DND-41 (cell line): ENCODE measurements at regions not wholly inside any gene's neighbourhood (a gene's known extent, or its start where the extent isn't known, plus 50 kb on each side); places are given as distances from the start of the nearest gene placed in this dataset.
"Not testable (repeated sequence)": the region's sequence is repeated elsewhere in the genome, so short reads cannot be mapped to it uniquely, and the experiment has no call there.

Source experiments
- ATAC-seq: fragments of 200-7000 bp; cut with Tn5 transposase; 3 replicates; pipeline ENCODE4 v1.9.1; 2021; ENCODE audit warnings: low read depth; ENCODE audit not compliant: insufficient read depth
- DNase-seq: peaks from one replicate; pipeline ENCODE4 v3.0.0-alpha.2; 2020
- H2AFZ ChIP-seq: 2 replicates; pipeline ENCODE4 v1.6.0; 2012; ENCODE audit warnings: low read depth, low read length
- H3K27ac ChIP-seq: 2 replicates; pipeline ENCODE4 v1.5.1; 2012; ENCODE audit warnings: low read length, inconsistent platforms
- H3K27me3 ChIP-seq: fragments of 200-600 bp; sonication (generic); 2 replicates; pipeline ENCODE4 v1.6.0; 2012; ENCODE audit warnings: low read length, mild to moderate bottlenecking, inconsistent platforms; ENCODE audit not compliant: insufficient read depth, poor library complexity
- H3K36me3 ChIP-seq: 2 replicates; pipeline ENCODE4 v1.5.1; 2012; ENCODE audit warnings: low read length, inconsistent platforms; ENCODE audit not compliant: insufficient read depth
- H3K4me1 ChIP-seq: 2 replicates; pipeline ENCODE4 v1.5.1; 2012; ENCODE audit warnings: mild to moderate bottlenecking, low read length; ENCODE audit not compliant: insufficient read depth
- H3K4me2 ChIP-seq: 2 replicates; pipeline ENCODE4 v1.6.0; 2012; ENCODE audit warnings: mild to moderate bottlenecking, moderate library complexity, low read length, inconsistent platforms; ENCODE audit not compliant: insufficient read depth
- H3K4me3 ChIP-seq, 2 experiments: fragments of 200-600 bp in 1 of 2; shearing (Covaris generic) in 1 of 2; 2 replicates each; pipeline ENCODE4 v1.5.1; 2012 to 2016; ENCODE audit warnings: inconsistent platforms in 2 of 2, low read length in 2 of 2, mild to moderate bottlenecking in 2 of 2, low read depth in 1 of 2, moderate library complexity in 1 of 2
- H3K79me2 ChIP-seq: 2 replicates; pipeline ENCODE4 v1.6.0; 2012; ENCODE audit warnings: low read length, inconsistent platforms; ENCODE audit not compliant: insufficient read depth
- H3K9ac ChIP-seq: 2 replicates; pipeline ENCODE4 v1.6.0; 2012; ENCODE audit warnings: low read depth, mild to moderate bottlenecking, inconsistent platforms, low read length, moderate library complexity
- H3K9me3 ChIP-seq: 2 replicates; pipeline ENCODE4 v1.5.1; 2012; ENCODE audit warnings: low read length, moderate library complexity, mild to moderate bottlenecking, inconsistent platforms; ENCODE audit not compliant: insufficient read depth, severe bottlenecking
- H4K20me1 ChIP-seq: 2 replicates; pipeline ENCODE4 v1.6.0; 2012; ENCODE audit warnings: low read length; ENCODE audit not compliant: insufficient read depth

DNA sequence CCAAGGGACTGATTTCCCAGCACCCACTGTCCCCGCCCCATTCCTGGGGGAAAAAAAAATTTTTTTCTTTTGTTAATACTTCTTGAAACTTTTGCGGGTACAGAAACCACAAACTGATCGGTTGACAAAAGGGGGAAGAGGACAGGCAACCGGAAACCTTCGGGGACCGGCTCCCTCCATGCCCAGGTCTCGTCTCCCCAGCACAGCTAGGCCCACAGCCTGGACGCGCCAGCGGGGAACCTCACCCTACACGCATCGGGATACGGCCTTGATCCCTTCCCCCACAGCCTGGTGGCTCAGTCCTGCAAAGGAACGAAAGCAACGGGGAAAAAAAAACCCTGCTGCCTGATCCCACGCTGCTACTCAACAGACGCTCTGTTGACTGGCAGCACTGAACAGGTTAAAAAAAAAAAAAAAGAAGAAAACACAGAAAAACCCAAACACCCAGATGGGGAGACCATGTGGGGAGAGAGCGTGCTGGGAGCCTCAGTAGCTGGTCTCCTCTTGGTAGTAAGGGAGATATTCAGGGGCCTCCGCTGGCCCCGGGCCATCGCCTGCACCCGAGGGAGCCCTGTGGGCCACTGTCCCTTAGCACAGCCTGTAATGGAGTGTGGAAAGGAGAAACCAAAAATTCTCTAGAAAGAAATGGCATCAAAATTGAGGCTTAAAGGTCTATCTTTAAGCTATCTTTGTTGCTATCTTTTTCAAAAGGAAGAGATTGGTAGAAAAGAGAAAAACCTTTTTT, 185.7 kb downstream of the POTEC start:
- H2AFZ ChIP-seq, H4K20me1 ChIP-seq, H3K4me3 ChIP-seq, H3K36me3 ChIP-seq, H3K9ac ChIP-seq, H3K4me2 ChIP-seq, H3K79me2 ChIP-seq, H3K27ac ChIP-seq, DNase-seq, H3K9me3 ChIP-seq, H3K4me1 ChIP-seq, ATAC-seq, H3K27me3 ChIP-seq: not testable (repeated sequence)

GRCh38 chr18:14342170-14342569, 201.2 kb downstream of the POTEC start:
- H3K36me3 ChIP-seq, H4K20me1 ChIP-seq, H2AFZ ChIP-seq, H3K9me3 ChIP-seq, H3K9ac ChIP-seq, DNase-seq, H3K4me2 ChIP-seq, H3K27me3 ChIP-seq, H3K4me1 ChIP-seq, H3K27ac ChIP-seq, H3K79me2 ChIP-seq, ATAC-seq, H3K4me3 ChIP-seq: not testable (repeated sequence)

DNA sequence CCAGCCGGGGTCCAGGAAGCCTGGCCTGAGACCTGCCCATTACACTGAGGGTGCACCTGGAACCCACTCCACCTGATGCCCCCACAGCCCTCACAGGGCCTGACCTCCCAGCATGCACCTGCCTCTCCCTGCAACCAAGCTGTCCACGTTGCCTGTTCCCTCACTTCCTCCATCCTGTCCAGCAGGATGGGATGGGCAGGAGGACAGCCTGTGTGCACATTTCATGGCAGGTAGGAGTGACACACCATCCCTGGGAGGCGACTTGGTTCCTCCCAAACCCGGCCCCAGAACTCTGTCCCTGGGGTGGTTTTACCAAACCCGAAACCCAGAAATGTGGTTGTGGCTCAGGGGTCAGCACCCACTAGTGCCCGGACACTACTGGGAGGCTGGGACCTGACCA, 203.8 kb upstream of the ZNF519 start:
- not testable (repeated sequence) for H3K27me3 ChIP-seq, H3K9ac ChIP-seq, H3K79me2 ChIP-seq, H3K4me3 ChIP-seq, H3K36me3 ChIP-seq, H2AFZ ChIP-seq, H4K20me1 ChIP-seq, H3K9me3 ChIP-seq, H3K4me1 ChIP-seq, DNase-seq, H3K4me2 ChIP-seq, ATAC-seq, H3K27ac ChIP-seq

- not testable (repeated sequence) for H3K9me3 ChIP-seq, H3K36me3 ChIP-seq, H2AFZ ChIP-seq, H3K27ac ChIP-seq, H3K79me2 ChIP-seq, H3K4me2 ChIP-seq, H4K20me1 ChIP-seq, ATAC-seq, H3K4me3 ChIP-seq, H3K4me1 ChIP-seq, H3K27me3 ChIP-seq, DNase-seq, H3K9ac ChIP-seq
These were observed 189.0 kb upstream of the ZNF519 start for GRCh38 chr18:14321217-14321616.

DNA sequence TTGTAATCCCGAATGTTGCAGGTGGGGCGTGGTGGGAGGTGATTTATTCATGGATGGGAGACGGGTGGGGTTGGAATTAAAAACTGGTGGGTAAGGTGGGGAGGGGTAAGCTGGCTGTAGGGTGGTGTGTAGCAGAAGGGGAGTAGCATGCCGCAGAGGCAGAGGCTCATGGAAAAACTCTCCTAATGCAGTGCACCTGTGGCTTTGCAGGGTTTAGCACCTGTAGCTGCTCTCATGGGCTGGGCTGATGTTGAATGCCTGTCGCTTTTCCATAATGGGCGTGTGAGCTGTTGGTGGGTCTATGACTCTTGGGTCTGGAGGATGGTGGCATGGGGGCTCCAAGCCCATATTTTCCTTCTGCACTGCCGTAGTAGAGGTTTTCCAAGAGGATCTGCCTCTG, 169.0 kb upstream of the ZNF519 start:
- H3K36me3 ChIP-seq, H2AFZ ChIP-seq, DNase-seq, H3K79me2 ChIP-seq, ATAC-seq, H3K27me3 ChIP-seq, H3K9ac ChIP-seq, H3K4me3 ChIP-seq, H3K4me1 ChIP-seq, H3K27ac ChIP-seq, H3K4me2 ChIP-seq, H3K9me3 ChIP-seq, H4K20me1 ChIP-seq: not testable (repeated sequence)

GRCh38 chr18:14295081-14295480, 162.8 kb upstream of the ZNF519 start:
- H3K4me2 ChIP-seq, H3K27me3 ChIP-seq, DNase-seq, H3K79me2 ChIP-seq, H3K27ac ChIP-seq, H2AFZ ChIP-seq, H3K4me1 ChIP-seq, H3K9ac ChIP-seq, H3K9me3 ChIP-seq, H4K20me1 ChIP-seq, ATAC-seq, H3K36me3 ChIP-seq, H3K4me3 ChIP-seq: not testable (repeated sequence)
